ENCODE measurements at regions not wholly inside any gene's neighbourhood (a gene's known extent, or its start where the extent isn't known, plus 50 kb on each side); places are given as distances from the start of the nearest gene placed in this dataset.

- H3K4me3 ChIP-seq: no peak overlapping the region
- TF ChIP-seq EP300 (IDR thresholded peaks at IDR 0.05) (no peak), POLR2AphosphoS5 (IDR thresholded peaks at IDR 0.05) (peak in 1 of 3 donors; percentile 31)
- H3K27me3 ChIP-seq: no peaks in the 10 kb centered on the region
- no peaks in the 10 kb centered on the region for H3K9me3 ChIP-seq
- peaks cover 4 to 54% (median 11%) of the 10 kb centered on the region in 4 donors for H3K4me1 ChIP-seq
- DNase-seq: peak in 1 of 2 donors; percentile 42
- intact Hi-C loops (cut with DNase I; ENCODE audit: low total_unique reads): no loop called here
- 34 to 55% (median 41%) methylated on average over 2 of the region's 2 CpGs for WGBS, 5 donors
- H3K27ac ChIP-seq: peak overlapping the region in 2 of 5 donors; percentile 54 to 55
- peaks cover 0 to 9% (median 6%) of the 10 kb centered on the region in 4 donors for H3K36me3 ChIP-seq
Measured at GRCh38 chr13:31950111-31950815, 81.3 kb upstream of the FRY start.

GRCh38 chr13:31951215-31951678 is 80.3 kb upstream of the FRY start:
- 35 to 62% (median 46%) methylated on average over 3 of the region's 3 CpGs for WGBS, 5 donors
- Histone ChIP-seq H3K9me3 (no peaks in the 10 kb centered on the region), H3K36me3 (peaks cover 0 to 9% (median 6%) of the 10 kb centered on the region in 4 donors), H3K4me3 (no peak overlapping the region), H3K27me3 (no peaks in the 10 kb centered on the region), H3K4me1 (peaks cover 0 to 56% (median 10%) of the 10 kb centered on the region in 4 donors), H3K27ac (peak overlapping the region in 4 of 5 donors; percentile 7 to 55 (median 34))
- TF ChIP-seq POLR2AphosphoS5 (IDR thresholded peaks at IDR 0.05): peak in 1 of 3 donors; percentile 41
- no peak for TF ChIP-seq CTCF (IDR thresholded peaks at IDR 0.05)
- intact Hi-C loops (cut with DNase I; ENCODE audit: low total_unique reads): no loop called here
- DNase-seq: peak; percentile 64 to 82

- TF ChIP-seq POLR2A (IDR thresholded peaks at IDR 0.05): no peak
- no peak for TF ChIP-seq CTCF (IDR thresholded peaks at IDR 0.05)
- TF ChIP-seq POLR2AphosphoS5 (IDR thresholded peaks at IDR 0.05): no peak
- TF ChIP-seq EP300 (IDR thresholded peaks at IDR 0.05): no peak
- DNase-seq: no peak
- H3K36me3 ChIP-seq: peaks cover 0 to 9% (median 6%) of the 10 kb centered on the region in 4 donors
- no peak overlapping the region for H3K4me3 ChIP-seq
- 95 to 99% (median 97%) methylated on average over 36 to 40 of the region's 40 CpGs for WGBS, 5 donors
- H3K4me1 ChIP-seq: peaks cover 0 to 60% (median 10%) of the 10 kb centered on the region in 4 donors
- no peaks in the 10 kb centered on the region for H3K9me3 ChIP-seq
- no peaks in the 10 kb centered on the region for H3K27me3 ChIP-seq
- no peak overlapping the region for H3K27ac ChIP-seq
- intact Hi-C loops (cut with DNase I; ENCODE audit: low total_unique reads): no loop called here
Measured at GRCh38 chr13:31952641-31953380, 78.8 kb upstream of the FRY start.

- intact Hi-C loops (cut with DNase I; ENCODE audit: low total_unique reads): no loop called here
- TF ChIP-seq CTCF (IDR thresholded peaks at IDR 0.05): no peak
- TF ChIP-seq POLR2AphosphoS5 (IDR thresholded peaks at IDR 0.05): no peak
- TF ChIP-seq POLR2A (IDR thresholded peaks at IDR 0.05): no peak
- no peak for TF ChIP-seq EP300 (IDR thresholded peaks at IDR 0.05)
Measured at GRCh38 chr13:31955101-31955500, 76.5 kb upstream of the FRY start.

More at GRCh38 chr13:31955101-31955500, 76.5 kb upstream of the FRY start:
- Histone ChIP-seq H3K36me3 (peaks cover 0 to 9% (median 6%) of the 10 kb centered on the region in 4 donors), H3K27me3 (no peaks in the 10 kb centered on the region), H3K4me3 (no peak overlapping the region), H3K9me3 (no peaks in the 10 kb centered on the region), H3K27ac (no peak overlapping the region), H3K4me1 (peaks cover 0 to 45% (median 11%) of the 10 kb centered on the region in 4 donors)
- WGBS, 5 donors: 85 to 95% (median 94%) methylated on average over 3 of the region's 3 CpGs
- no peak for DNase-seq

All from stomach (tissue), 8 donors.